Neural cell (in vitro differentiated cells): ENCODE measurements at regions not wholly inside any gene's neighbourhood (a gene's known extent, or its start where the extent isn't known, plus 50 kb on each side); places are given as distances from the start of the nearest gene placed in this dataset.

Experiments used
- EP300 ChIP-seq: fragments of 450-650 bp; conservative IDR thresholded peaks from 2 replicates; pipeline ENCODE4 v1.6.1; 2014; ENCODE audit warnings: antibody characterized with exemption, mild to moderate bottlenecking, moderate library complexity; ENCODE audit not compliant: poor library complexity, severe bottlenecking
- EZH2 ChIP-seq: fragments of 200-600, 300-800 bp; shearing (Covaris generic), sonication (generic); IDR thresholded peaks from 2 replicates; pipeline ENCODE4 v1.6.1; 2014; ENCODE audit warnings: antibody characterized with exemption, low read length, borderline replicate concordance, mild to moderate bottlenecking; ENCODE audit not compliant: insufficient read depth, poor library complexity, severe bottlenecking
- RAD21 ChIP-seq: fragments of 450-650 bp; conservative IDR thresholded peaks from 2 replicates; pipeline ENCODE4 v1.6.1; 2014; ENCODE audit warnings: antibody characterized with exemption, mild to moderate bottlenecking, moderate library complexity
- TAF1 ChIP-seq: IDR thresholded peaks from 2 replicates; pipeline ENCODE4 v1.6.1; 2012; ENCODE audit warnings: low read depth
- TF ChIP-seq, protein P1 (sequence below): fragments of 450-650 bp; IDR thresholded peaks from 2 replicates; pipeline ENCODE4 v1.5.1; 2014; ENCODE audit warnings: antibody characterized with exemption, mild to moderate bottlenecking, moderate library complexity; ENCODE audit not compliant: poor library complexity, severe bottlenecking

DNA sequence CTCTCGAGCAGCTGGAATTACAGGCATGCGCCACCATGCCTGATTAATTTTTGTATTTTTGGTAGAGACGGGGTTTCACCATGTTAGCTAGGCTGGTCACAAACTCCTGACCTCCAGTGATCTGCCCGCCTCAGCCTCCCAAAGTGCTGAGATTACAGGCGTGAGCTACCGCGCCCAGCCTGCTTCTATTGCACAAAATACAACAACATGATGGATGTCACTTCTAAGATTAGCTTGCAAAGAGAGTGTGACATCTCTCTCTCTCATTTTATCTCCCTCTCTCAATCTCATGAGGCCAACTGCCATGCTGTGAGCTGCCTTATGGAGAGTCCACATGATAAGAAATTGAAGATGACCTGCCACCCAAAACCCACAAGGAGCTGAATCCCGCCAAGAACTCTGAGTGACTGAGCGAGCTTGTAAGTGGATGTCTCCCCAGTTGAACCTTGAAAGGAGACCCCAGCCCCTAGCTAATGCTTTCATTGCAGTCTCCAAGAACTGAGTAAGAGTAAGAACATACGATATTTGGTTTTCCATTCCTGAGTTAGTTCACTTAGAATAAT, 458.5 kb downstream of the RBFOX1 start:
- TF ChIP-seq EP300 (no peak), EZH2 (no peak), TAF1 (no peak), RAD21 (no peak)
- TF ChIP-seq, protein P1, sequence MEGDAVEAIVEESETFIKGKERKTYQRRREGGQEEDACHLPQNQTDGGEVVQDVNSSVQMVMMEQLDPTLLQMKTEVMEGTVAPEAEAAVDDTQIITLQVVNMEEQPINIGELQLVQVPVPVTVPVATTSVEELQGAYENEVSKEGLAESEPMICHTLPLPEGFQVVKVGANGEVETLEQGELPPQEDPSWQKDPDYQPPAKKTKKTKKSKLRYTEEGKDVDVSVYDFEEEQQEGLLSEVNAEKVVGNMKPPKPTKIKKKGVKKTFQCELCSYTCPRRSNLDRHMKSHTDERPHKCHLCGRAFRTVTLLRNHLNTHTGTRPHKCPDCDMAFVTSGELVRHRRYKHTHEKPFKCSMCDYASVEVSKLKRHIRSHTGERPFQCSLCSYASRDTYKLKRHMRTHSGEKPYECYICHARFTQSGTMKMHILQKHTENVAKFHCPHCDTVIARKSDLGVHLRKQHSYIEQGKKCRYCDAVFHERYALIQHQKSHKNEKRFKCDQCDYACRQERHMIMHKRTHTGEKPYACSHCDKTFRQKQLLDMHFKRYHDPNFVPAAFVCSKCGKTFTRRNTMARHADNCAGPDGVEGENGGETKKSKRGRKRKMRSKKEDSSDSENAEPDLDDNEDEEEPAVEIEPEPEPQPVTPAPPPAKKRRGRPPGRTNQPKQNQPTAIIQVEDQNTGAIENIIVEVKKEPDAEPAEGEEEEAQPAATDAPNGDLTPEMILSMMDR = no peak
